Common myeloid progenitor, CD34-positive (primary cell): ENCODE measurements at regions not wholly inside any gene's neighbourhood (a gene's known extent, or its start where the extent isn't known, plus 50 kb on each side); places are given as distances from the start of the nearest gene placed in this dataset.
"Not testable (repeated sequence)": the region's sequence is repeated elsewhere in the genome, so short reads cannot be mapped to it uniquely, and the experiment has no call there.

Source experiments
- CTCF ChIA-PET: fragments of 350-600 bp; sonication (Branson Sonifier 250); formaldehyde crosslinking; loops from one replicate; lab custom pipeline; 2021; ENCODE audit warnings: antibody characterized with exemption; lab: Charles Lee
- POLR2A ChIA-PET: fragments of 350-600 bp; sonication (Branson Sonifier 250); formaldehyde crosslinking; loops from one replicate; lab custom pipeline; 2021; ENCODE audit warnings: antibody characterized with exemption; lab: Charles Lee
- DNase-seq, 3 donors: peaks; one replicate each; pipeline versions ENCODE4 v3.0.0 to v3.0.0-alpha.2; 2013
- H3K27ac ChIP-seq, 2 experiments: 1 replicate in 1 of 2; 2 replicates in 1 of 2; pipeline ENCODE4 v1.7.0; 2013; ENCODE audit warnings: inconsistent platforms in 2 of 2, low read length in 2 of 2, mild to moderate bottlenecking in 2 of 2, low read depth in 1 of 2, moderate library complexity in 1 of 2; ENCODE audit not compliant: severe bottlenecking in 2 of 2, insufficient read depth in 1 of 2, poor library complexity in 1 of 2
- H3K27me3 ChIP-seq, 5 experiments: replicated peaks in 2 of 5; 1 replicate in 3 of 5; 2 replicates in 2 of 5; pipeline versions ENCODE4 v1.6.1 to v1.7.0; 2013; ENCODE audit warnings: low read length in 4 of 5, mild to moderate bottlenecking in 2 of 5, moderate library complexity in 2 of 5, inconsistent platforms in 1 of 5; ENCODE audit not compliant: insufficient read depth in 5 of 5, control insufficient read depth in 4 of 5
- H3K36me3 ChIP-seq, 4 experiments: 1 replicate in 2 of 4; 2 replicates in 2 of 4; pipeline versions ENCODE4 v1.6.1 to v1.7.0; 2013; ENCODE audit warnings: low read length in 3 of 4, control low read depth in 1 of 4, mild to moderate bottlenecking in 1 of 4; ENCODE audit not compliant: control insufficient read depth in 4 of 4, insufficient read depth in 4 of 4
- H3K4me1 ChIP-seq, 4 experiments: 1 replicate in 3 of 4; 2 replicates in 1 of 4; pipeline versions ENCODE4 v1.6.1 to v1.7.1; 2013; ENCODE audit warnings: low read length in 3 of 4, mild to moderate bottlenecking in 3 of 4, control low read depth in 1 of 4, inconsistent platforms in 1 of 4, moderate library complexity in 1 of 4; ENCODE audit not compliant: control insufficient read depth in 4 of 4, insufficient read depth in 4 of 4; ENCODE audit errors: control extremely low read depth in 1 of 4
- H3K4me3 ChIP-seq, 7 experiments: 1 replicate in 4 of 7; 2 replicates in 3 of 7; pipeline versions ENCODE4 v1.5.1 to v1.7.0; 2013; ENCODE audit warnings: mild to moderate bottlenecking in 7 of 7, low read length in 6 of 7, moderate library complexity in 6 of 7, inconsistent platforms in 2 of 7, low read depth in 2 of 7, control low read depth in 1 of 7; ENCODE audit not compliant: insufficient read depth in 4 of 7, control insufficient read depth in 1 of 7; ENCODE audit errors: extremely low read depth in 1 of 7
- H3K9me3 ChIP-seq, 5 experiments: 1 replicate in 4 of 5; 2 replicates in 1 of 5; pipeline versions ENCODE4 v1.6.1 to v1.7.1; 2013; ENCODE audit warnings: low read length in 4 of 5, mild to moderate bottlenecking in 2 of 5, inconsistent platforms in 1 of 5, low read depth in 1 of 5, moderate library complexity in 1 of 5; ENCODE audit not compliant: control insufficient read depth in 4 of 5, insufficient read depth in 2 of 5; ENCODE audit errors: control extremely low read depth in 1 of 5
- WGBS: methylation state at CpG from one replicate; pipeline ENCODE4 v1.1.5; 2013; ENCODE audit not compliant: insufficient coverage; 5-methylcytosine and 5-hydroxymethylcytosine counted together

DNA sequence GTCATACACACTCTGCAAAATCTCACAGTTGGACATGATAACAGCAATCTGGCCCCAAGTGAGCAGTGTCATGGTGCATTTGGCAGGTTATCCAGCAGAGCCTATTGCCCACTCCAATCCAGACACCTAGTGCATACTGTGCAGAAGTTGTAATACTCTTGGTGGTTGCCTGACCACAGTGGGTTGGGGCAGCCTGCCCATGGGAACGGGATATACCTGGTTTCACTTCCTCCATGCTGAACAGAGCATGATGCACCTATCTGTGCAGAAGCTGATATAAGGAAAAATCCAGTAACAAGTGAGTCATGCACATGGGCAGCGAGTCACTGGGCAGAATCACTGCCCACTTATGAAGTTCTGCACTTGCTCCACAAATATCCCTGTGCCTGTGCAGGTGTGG lies 105.3 kb upstream of the IGSF1 start:
- Histone ChIP-seq H3K9me3 (no peaks in the 10 kb centered on the region), H3K4me3 (no peak overlapping the region), H3K27ac (no peak overlapping the region), H3K36me3 (no peaks in the 10 kb centered on the region), H3K27me3 (peaks cover 0 to 5% (median 0%) of the 10 kb centered on the region in 5 experiments), H3K4me1 (no peaks in the 10 kb centered on the region)
- WGBS, result 76% methylated on average over 2 of the region's 2 CpGs
- DNase-seq, result no peak
- CTCF ChIA-PET, result no interaction called here
- POLR2A ChIA-PET, result no interaction called here

DNA sequence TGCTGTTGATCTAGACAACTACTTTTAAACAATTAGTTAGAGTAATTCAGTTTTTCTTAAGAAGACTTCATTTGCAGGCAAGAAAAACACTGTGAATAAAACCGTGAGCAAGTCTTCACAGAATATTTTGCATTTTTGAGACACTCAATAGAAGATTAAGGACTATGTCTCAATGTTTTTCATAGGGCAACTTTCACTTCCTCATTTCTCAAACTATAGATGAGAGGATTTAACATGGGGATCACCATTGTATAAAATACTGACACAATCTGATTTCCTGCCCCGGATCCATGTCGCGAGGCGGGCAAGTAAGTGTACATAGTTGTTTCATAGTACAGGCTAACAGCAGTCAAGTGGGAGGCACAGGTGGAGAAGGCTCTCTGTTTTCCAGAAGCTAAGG lies 108.8 kb upstream of the IGSF1 start:
- Histone ChIP-seq H3K4me3 (no peak overlapping the region), H3K4me1 (no peaks in the 10 kb centered on the region), H3K27me3 (no peaks in the 10 kb centered on the region), H3K27ac (no peak overlapping the region), H3K9me3 (no peaks in the 10 kb centered on the region), H3K36me3 (no peaks in the 10 kb centered on the region)
- WGBS, result no CpG with 5 or more reads among the region's 5 CpGs
- DNase-seq, result no peak
- CTCF ChIA-PET, result no interaction called here
- POLR2A ChIA-PET, result no interaction called here

DNA sequence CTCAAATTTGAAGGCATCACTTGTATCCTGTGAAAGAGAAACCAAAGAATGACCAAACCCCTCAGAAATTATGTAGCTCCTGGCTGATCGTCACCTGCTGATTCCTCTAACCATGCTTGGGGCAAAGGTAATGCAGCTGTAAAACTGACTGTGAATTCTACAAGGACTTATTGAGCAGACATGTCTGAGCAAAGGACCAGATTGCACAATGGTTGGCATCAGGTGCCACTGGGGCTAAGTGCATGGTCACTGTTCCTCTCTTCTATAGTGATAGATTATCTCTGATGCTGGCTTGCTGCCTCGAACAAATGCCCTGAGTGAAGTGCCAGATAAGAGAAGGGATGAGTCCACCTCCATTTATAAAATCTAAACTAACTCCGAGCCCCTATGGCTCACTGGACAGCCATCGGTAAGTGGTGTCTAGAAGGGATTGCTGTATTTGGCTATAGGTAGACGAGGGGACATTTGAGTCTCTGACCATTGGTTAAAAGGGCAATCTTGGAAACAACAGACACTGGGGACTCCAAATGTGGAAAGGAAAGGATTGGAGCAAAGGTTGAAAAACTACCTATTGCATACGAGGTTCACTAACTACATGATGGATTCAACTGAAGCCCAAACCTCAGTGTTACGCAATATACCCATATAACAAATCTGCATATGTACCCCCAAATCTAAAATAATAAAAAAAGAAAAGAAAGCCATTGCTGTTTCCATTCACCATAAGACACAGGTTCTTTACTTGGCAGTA lies 110.7 kb upstream of the IGSF1 start:
- no peaks in the 10 kb centered on the region for H3K36me3 ChIP-seq
- WGBS, result 80% methylated on average over 5 of the region's 7 CpGs
- H3K4me1 ChIP-seq, result no peaks in the 10 kb centered on the region
- H3K27ac ChIP-seq, result no peak overlapping the region
- no peak for DNase-seq
- no peaks in the 10 kb centered on the region for H3K9me3 ChIP-seq
- CTCF ChIA-PET, result no interaction called here
- H3K27me3 ChIP-seq, result no peaks in the 10 kb centered on the region
- POLR2A ChIA-PET, result no interaction called here
- H3K4me3 ChIP-seq, result no peak overlapping the region

- no peak for DNase-seq
- no peaks in the 10 kb centered on the region for H3K9me3 ChIP-seq
- no peaks in the 10 kb centered on the region for H3K4me1 ChIP-seq
- H3K36me3 ChIP-seq, result no peaks in the 10 kb centered on the region
- CTCF ChIA-PET, result no interaction called here
- WGBS, result 81% methylated on average over 4 of the region's 5 CpGs
- no peak overlapping the region for H3K4me3 ChIP-seq
- no peak overlapping the region for H3K27ac ChIP-seq
- POLR2A ChIA-PET, result no interaction called here
- peaks cover 0 to 2% (median 0%) of the 10 kb centered on the region in 5 experiments for H3K27me3 ChIP-seq
Observed at GRCh38 chrX:131402124-131402811, 113.2 kb upstream of the IGSF1 start.

DNA sequence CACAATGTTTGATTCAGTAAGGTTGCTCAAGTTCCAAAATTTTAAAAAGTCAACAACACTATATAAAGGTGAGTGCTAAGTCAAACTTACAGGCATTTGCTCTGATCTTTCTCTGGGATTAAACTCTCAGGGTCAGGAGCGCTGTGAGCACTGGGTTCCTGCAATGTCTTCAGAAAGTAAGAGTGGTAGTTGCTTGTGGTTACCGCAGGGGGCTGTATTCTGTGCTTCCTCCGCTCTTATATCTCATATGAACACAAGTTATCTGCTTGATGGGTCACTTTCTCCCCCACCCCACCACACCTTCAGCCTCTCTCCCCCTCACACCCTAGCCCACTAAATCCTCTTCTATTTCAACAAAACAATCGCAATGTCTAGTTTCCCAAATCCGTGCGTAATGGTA lies 116.4 kb upstream of the IGSF1 start:
- WGBS, result 67% methylated on average over 3 of the region's 6 CpGs
- POLR2A ChIA-PET, result no interaction called here

GRCh38 chrX:131424895-131425294 lies 119.0 kb upstream of the OR13H1 start:
- Histone ChIP-seq H3K36me3 (no peaks in the 10 kb centered on the region), H3K27ac (no peak overlapping the region), H3K27me3 (no peaks in the 10 kb centered on the region), H3K4me1 (no peaks in the 10 kb centered on the region), H3K9me3 (no peaks in the 10 kb centered on the region), H3K4me3 (no peak overlapping the region)
- DNase-seq, result no peak
- WGBS, result 66% methylated on average over 2 of the region's 2 CpGs
- CTCF ChIA-PET, result no interaction called here
- POLR2A ChIA-PET, result no interaction called here

More for the DNA sequence above, 116.4 kb upstream of the IGSF1 start:
- Histone ChIP-seq H3K36me3 (no peaks in the 10 kb centered on the region), H3K9me3 (no peaks in the 10 kb centered on the region), H3K27me3 (peaks cover 0 to 2% (median 0%) of the 10 kb centered on the region in 5 experiments), H3K4me1 (no peaks in the 10 kb centered on the region), H3K4me3 (no peak overlapping the region), H3K27ac (no peak overlapping the region)
- CTCF ChIA-PET, result no interaction called here
- DNase-seq, result peak in 1 of 3 donors; percentile 2

DNA sequence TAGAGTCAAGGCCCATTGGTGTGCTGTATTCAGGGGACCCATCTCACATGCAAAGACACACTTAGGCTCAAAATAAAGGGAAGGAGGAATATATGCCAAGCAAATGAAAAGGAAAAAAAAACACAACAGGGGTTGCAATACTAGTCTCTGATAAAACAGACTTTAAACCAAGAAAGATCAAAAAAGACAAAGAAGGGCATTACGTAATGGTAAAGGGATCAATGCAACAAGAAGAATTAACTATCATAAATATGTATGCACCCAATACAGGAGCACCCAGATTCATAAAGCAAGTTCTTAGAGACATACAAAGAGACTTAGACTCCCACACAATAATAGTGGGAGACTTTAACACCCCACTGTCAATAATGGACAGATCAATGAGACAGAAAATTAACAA lies 113.4 kb upstream of the OR13H1 start:
- H3K27ac ChIP-seq, CTCF ChIA-PET, H3K4me1 ChIP-seq, H3K4me3 ChIP-seq, H3K27me3 ChIP-seq, POLR2A ChIA-PET, H3K9me3 ChIP-seq, DNase-seq, H3K36me3 ChIP-seq: not testable (repeated sequence)
- no CpG with 5 or more reads among the region's 1 CpG for WGBS
